Neutrophil (primary cell): ENCODE measurements at regions not wholly inside any gene's neighbourhood (a gene's known extent, or its start where the extent isn't known, plus 50 kb on each side); places are given as distances from the start of the nearest gene placed in this dataset.

Experiments
- H3K27ac ChIP-seq: fragments of 200-600 bp; sonication (generic); 2 replicates; pipeline ENCODE4 v1.5.1; 2016; ENCODE audit warnings: mild to moderate bottlenecking, moderate library complexity
- H3K27me3 ChIP-seq: fragments of 200-600 bp; sonication (generic); 2 replicates; pipeline ENCODE4 v1.6.0; 2016; ENCODE audit warnings: mild to moderate bottlenecking
- H3K36me3 ChIP-seq: fragments of 200-600 bp; sonication (generic); 2 replicates; pipeline ENCODE4 v1.5.1; 2017
- H3K4me1 ChIP-seq, 2 experiments: fragments of 200-600 bp in 1 of 2; sonication (generic) in 1 of 2; 1 replicate in 1 of 2; 2 replicates in 1 of 2; pipeline versions ENCODE4 v1.5.1 to v1.6.1; 2013 to 2016; ENCODE audit warnings: low read depth in 1 of 2, low read length in 1 of 2, mild to moderate bottlenecking in 1 of 2, moderate library complexity in 1 of 2; ENCODE audit not compliant: control insufficient read depth in 1 of 2, insufficient read depth in 1 of 2
- H3K4me3 ChIP-seq, 2 experiments: fragments of 200-600 bp in 1 of 2; sonication (generic) in 1 of 2; 1 replicate in 1 of 2; 2 replicates in 1 of 2; pipeline ENCODE4 v1.5.1; 2013 to 2016; ENCODE audit warnings: low read depth in 1 of 2, low read length in 1 of 2, mild to moderate bottlenecking in 1 of 2, moderate library complexity in 1 of 2
- H3K9me3 ChIP-seq: fragments of 200-600 bp; sonication (generic); 2 replicates; pipeline ENCODE4 v1.5.1; 2016
- TF ChIP-seq, protein P1 (sequence below): fragments of 200-600 bp; sonication (generic); IDR thresholded peaks from 2 replicates; pipeline ENCODE4 v1.5.1; 2016; ENCODE audit warnings: antibody characterized with exemption

GRCh38 chr12:125453751-125454150, 388.5 kb downstream of the AACS start:
- Histone ChIP-seq H3K4me3 (no peak overlapping the region), H3K9me3 (no peaks in the 10 kb centered on the region), H3K27me3 (no peaks in the 10 kb centered on the region), H3K36me3 (no peaks in the 10 kb centered on the region), H3K4me1 (no peaks in the 10 kb centered on the region), H3K27ac (no peak overlapping the region)
- TF ChIP-seq, protein P1, sequence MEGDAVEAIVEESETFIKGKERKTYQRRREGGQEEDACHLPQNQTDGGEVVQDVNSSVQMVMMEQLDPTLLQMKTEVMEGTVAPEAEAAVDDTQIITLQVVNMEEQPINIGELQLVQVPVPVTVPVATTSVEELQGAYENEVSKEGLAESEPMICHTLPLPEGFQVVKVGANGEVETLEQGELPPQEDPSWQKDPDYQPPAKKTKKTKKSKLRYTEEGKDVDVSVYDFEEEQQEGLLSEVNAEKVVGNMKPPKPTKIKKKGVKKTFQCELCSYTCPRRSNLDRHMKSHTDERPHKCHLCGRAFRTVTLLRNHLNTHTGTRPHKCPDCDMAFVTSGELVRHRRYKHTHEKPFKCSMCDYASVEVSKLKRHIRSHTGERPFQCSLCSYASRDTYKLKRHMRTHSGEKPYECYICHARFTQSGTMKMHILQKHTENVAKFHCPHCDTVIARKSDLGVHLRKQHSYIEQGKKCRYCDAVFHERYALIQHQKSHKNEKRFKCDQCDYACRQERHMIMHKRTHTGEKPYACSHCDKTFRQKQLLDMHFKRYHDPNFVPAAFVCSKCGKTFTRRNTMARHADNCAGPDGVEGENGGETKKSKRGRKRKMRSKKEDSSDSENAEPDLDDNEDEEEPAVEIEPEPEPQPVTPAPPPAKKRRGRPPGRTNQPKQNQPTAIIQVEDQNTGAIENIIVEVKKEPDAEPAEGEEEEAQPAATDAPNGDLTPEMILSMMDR = no peak

DNA sequence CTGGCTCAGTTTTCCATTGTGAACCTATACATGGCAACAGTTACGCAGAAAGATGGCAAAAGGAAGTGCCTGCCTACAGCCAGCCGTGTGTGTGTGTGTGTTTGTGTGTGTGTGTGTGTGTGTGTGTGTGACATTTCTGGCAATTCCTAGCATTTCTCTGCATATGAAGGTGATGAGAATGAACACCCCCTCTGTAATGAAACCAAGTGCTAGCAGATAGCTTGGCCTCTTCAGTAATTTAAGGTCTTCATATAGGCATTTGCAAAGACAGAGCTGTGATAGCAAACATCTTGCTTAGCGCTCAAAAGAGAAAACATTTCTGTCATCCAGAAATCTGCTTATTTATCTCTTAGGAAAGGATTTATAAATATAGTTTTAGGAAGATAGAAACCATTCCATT, 389.1 kb downstream of the AACS start:
- no peak overlapping the region for H3K4me3 ChIP-seq
- no peaks in the 10 kb centered on the region for H3K9me3 ChIP-seq
- TF ChIP-seq, protein P1 = no peak
- H3K4me1 ChIP-seq = no peaks in the 10 kb centered on the region
- no peaks in the 10 kb centered on the region for H3K27me3 ChIP-seq
- no peak overlapping the region for H3K27ac ChIP-seq
- H3K36me3 ChIP-seq = no peaks in the 10 kb centered on the region

DNA sequence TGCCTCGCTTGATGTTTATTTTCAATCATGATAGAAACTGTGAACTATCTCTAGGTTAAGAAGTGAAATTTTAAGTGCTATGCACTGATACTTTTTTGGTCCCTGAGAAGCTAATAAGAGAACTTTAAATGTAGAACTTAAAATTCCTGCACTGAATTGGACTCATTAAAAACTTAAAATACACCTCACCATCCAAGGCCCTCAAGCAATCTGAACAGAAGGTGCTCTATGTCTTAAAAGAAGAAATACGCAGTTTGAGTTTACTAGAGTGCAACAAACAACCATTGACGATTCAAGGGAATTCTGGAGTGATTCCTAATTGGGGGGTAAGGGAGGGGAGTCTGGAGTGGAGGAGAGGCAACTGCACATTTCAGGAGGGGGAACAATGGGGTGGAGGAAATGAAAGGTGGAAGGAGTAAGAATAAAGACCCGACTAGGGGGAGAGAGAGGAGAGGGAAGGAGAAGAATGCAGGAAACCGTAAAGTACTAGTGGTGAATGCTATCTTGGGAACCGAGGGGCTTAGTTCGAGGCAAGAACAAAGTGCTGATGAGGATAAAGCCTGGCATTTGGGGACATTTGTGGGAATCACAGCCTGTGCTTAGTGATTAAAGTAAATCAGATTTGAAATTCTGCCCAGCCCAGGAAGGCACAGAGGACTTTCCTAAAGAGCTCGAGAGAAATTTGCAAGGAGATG, 389.7 kb downstream of the AACS start:
- TF ChIP-seq, protein P1 = no peak
- Histone ChIP-seq H3K36me3 (no peaks in the 10 kb centered on the region), H3K27me3 (no peaks in the 10 kb centered on the region), H3K4me3 (no peak overlapping the region), H3K9me3 (no peaks in the 10 kb centered on the region), H3K4me1 (no peaks in the 10 kb centered on the region), H3K27ac (no peak overlapping the region)

GRCh38 chr12:125455556-125455955, 390.3 kb downstream of the AACS start:
- no peaks in the 10 kb centered on the region for H3K27me3 ChIP-seq
- no peaks in the 10 kb centered on the region for H3K4me1 ChIP-seq
- no peaks in the 10 kb centered on the region for H3K9me3 ChIP-seq
- no peak overlapping the region for H3K27ac ChIP-seq
- H3K4me3 ChIP-seq = no peak overlapping the region
- H3K36me3 ChIP-seq = no peaks in the 10 kb centered on the region
- TF ChIP-seq, protein P1 = no peak

DNA sequence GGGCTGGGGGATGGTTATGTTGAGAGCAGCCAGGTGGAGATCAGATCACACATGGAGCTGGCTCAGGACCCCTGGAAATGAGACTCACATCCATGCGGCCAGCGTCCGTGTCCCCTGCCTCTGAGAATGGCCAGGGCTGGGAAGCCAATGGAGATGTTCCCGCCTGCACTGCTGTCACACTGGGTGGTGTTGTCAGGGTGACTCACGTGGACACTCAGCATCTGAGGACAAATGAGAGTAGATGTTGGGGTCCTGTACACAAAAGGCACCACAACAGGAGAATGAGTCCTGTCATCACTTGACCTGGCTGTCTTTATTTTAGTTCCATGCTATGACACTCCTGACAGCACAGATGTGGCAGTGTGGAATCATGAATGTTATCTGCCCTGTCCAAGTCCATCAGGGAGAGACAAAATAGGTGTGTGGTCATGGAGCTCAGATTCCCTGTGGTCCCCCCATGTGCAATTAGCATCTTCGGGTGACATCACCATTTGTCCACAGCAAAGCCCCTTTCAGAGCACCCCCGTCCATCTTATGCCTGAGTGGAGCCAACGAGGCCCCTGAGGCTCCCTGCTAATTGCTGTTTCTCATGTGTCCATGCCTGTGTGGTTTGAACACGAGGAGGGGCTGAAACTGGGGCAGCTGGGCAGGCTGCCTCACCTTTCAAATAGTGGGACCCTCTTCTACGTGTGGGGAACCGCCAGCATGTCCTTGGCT, 393.5 kb downstream of the AACS start:
- Histone ChIP-seq H3K27me3 (no peaks in the 10 kb centered on the region), H3K36me3 (no peaks in the 10 kb centered on the region), H3K4me1 (no peaks in the 10 kb centered on the region), H3K9me3 (no peaks in the 10 kb centered on the region), H3K27ac (no peak overlapping the region), H3K4me3 (no peak overlapping the region)
- TF ChIP-seq, protein P1 = no peak
